ENCODE measurements at regions not wholly inside any gene's neighbourhood (a gene's known extent, or its start where the extent isn't known, plus 50 kb on each side); places are given as distances from the start of the nearest gene placed in this dataset.

- TF ChIP-seq CTCF (IDR thresholded peaks at IDR 0.05; ENCODE audit: insufficient read depth, low read depth, low read length), result no peak
- H3K4me3 ChIP-seq (ENCODE audit: low read depth, low read length), result no peak overlapping the region
- DNase-seq (ENCODE audit: low read depth), result no peak
Observed at GRCh38 chr2:146817613-146818012, 1027.2 kb upstream of the ACVR2A start.

- DNase-seq (ENCODE audit: low read depth), result no peak
- H3K4me3 ChIP-seq (ENCODE audit: low read depth, low read length), result no peak overlapping the region
- TF ChIP-seq CTCF (IDR thresholded peaks at IDR 0.05; ENCODE audit: insufficient read depth, low read depth, low read length), result no peak
Observed at GRCh38 chr2:146814971-146815370, 1029.9 kb upstream of the ACVR2A start.

- TF ChIP-seq CTCF (IDR thresholded peaks at IDR 0.05; ENCODE audit: insufficient read depth, low read depth, low read length), result no peak
- DNase-seq (ENCODE audit: low read depth), result no peak
- H3K4me3 ChIP-seq (ENCODE audit: low read depth, low read length), result no peak overlapping the region
Observed at GRCh38 chr2:146807568-146808168, 1037.2 kb upstream of the ACVR2A start.

- TF ChIP-seq CTCF (IDR thresholded peaks at IDR 0.05; ENCODE audit: insufficient read depth, low read depth, low read length), result no peak
- no peak overlapping the region for H3K4me3 ChIP-seq (ENCODE audit: low read depth, low read length)
- no peak for DNase-seq (ENCODE audit: low read depth)
Observed at GRCh38 chr2:146806364-146807005, 1038.3 kb upstream of the ACVR2A start.

GRCh38 chr2:146804288-146804687 is 1040.5 kb upstream of the ACVR2A start:
- H3K4me3 ChIP-seq (ENCODE audit: low read depth, low read length), result no peak overlapping the region
- DNase-seq (ENCODE audit: low read depth), result no peak
- no peak for TF ChIP-seq CTCF (IDR thresholded peaks at IDR 0.05; ENCODE audit: insufficient read depth, low read depth, low read length)

- no peak for DNase-seq (ENCODE audit: low read depth)
- H3K4me3 ChIP-seq (ENCODE audit: low read depth, low read length), result no peak overlapping the region
- TF ChIP-seq CTCF (IDR thresholded peaks at IDR 0.05; ENCODE audit: insufficient read depth, low read depth, low read length), result no peak
Observed at GRCh38 chr2:146801886-146802285, 1042.9 kb upstream of the ACVR2A start.

GRCh38 chr2:146786396-146786795 is 1058.4 kb upstream of the ACVR2A start:
- DNase-seq (ENCODE audit: low read depth), result no peak
- TF ChIP-seq CTCF (IDR thresholded peaks at IDR 0.05; ENCODE audit: insufficient read depth, low read depth, low read length), result no peak
- H3K4me3 ChIP-seq (ENCODE audit: low read depth, low read length), result no peak overlapping the region
